HT1080 (cell line): ENCODE measurements at regions not wholly inside any gene's neighbourhood (a gene's known extent, or its start where the extent isn't known, plus 50 kb on each side); places are given as distances from the start of the nearest gene placed in this dataset.

ENCODE experiments used
- DNase-seq: peaks from one replicate; pipeline ENCODE4 v3.0.0-alpha.2; 2015; ENCODE audit warnings: low read depth

- DNase-seq: no peak
Observed at GRCh38 chr18:24672165-24672941, 211.9 kb downstream of the HRH4 start.

GRCh38 chr18:24674200-24674599 is 213.8 kb downstream of the HRH4 start:
- no peak for DNase-seq

- DNase-seq: no peak
Observed at GRCh38 chr18:24674605-24675004, 214.2 kb downstream of the HRH4 start.

- peak; percentile 4 for DNase-seq
Observed at GRCh38 chr18:24677011-24677410, 216.6 kb downstream of the HRH4 start.

GRCh38 chr18:24678107-24678506 is 217.7 kb downstream of the HRH4 start:
- DNase-seq: no peak

- DNase-seq: no peak
Observed at GRCh38 chr18:24678626-24679025, 218.2 kb downstream of the HRH4 start.

GRCh38 chr18:24679062-24679461 is 218.6 kb downstream of the HRH4 start:
- DNase-seq: no peak

GRCh38 chr18:24683925-24684324 is 223.5 kb downstream of the HRH4 start:
- DNase-seq: peak; percentile 3

- no peak for DNase-seq
Observed at GRCh38 chr18:24685254-24685959, 225.0 kb downstream of the HRH4 start.

GRCh38 chr18:24695168-24695567 is 234.7 kb downstream of the HRH4 start:
- peak; percentile 4 for DNase-seq

GRCh38 chr18:24702001-24702515 is 241.6 kb downstream of the HRH4 start:
- no peak for DNase-seq

GRCh38 chr18:24703316-24703715 is 242.9 kb downstream of the HRH4 start:
- DNase-seq: no peak

GRCh38 chr18:24704946-24705630 is 244.7 kb downstream of the HRH4 start:
- DNase-seq: no peak

- no peak for DNase-seq
Observed at GRCh38 chr18:24710474-24710873, 250.0 kb downstream of the HRH4 start.

GRCh38 chr18:24719791-24720190 is 259.4 kb downstream of the HRH4 start:
- DNase-seq: no peak

- DNase-seq: no peak
Observed at GRCh38 chr18:24721388-24721787, 261.0 kb downstream of the HRH4 start.

GRCh38 chr18:24725644-24726415 is 265.4 kb downstream of the HRH4 start:
- no peak for DNase-seq

- DNase-seq: peak; percentile 57
Observed at GRCh38 chr18:24726727-24727492, 266.5 kb downstream of the HRH4 start.

- no peak for DNase-seq
Observed at GRCh38 chr18:24727685-24728084, 267.2 kb downstream of the HRH4 start.

GRCh38 chr18:24731158-24731557 is 270.7 kb downstream of the HRH4 start:
- peak; percentile 78 for DNase-seq
